Right ventricle myocardium inferior (tissue), 1 donor: ENCODE measurements at regions not wholly inside any gene's neighbourhood (a gene's known extent, or its start where the extent isn't known, plus 50 kb on each side); places are given as distances from the start of the nearest gene placed in this dataset.
"Not testable (repeated sequence)": the region's sequence is repeated elsewhere in the genome, so short reads cannot be mapped to it uniquely, and the experiment has no call there.

Experiments
- ATAC-seq: fragments of 200-7000 bp; cut with Tn5 transposase; one replicate; pipeline ENCODE4 v1.9.1; 2020; ENCODE audit warnings: mild to moderate bottlenecking, moderate library complexity
- DNase-seq: peaks from one replicate; pipeline ENCODE4 v3.0.0; 2021; ENCODE audit errors: missing footprints
- intact Hi-C: fragments of 100-400 bp; cut with DNase I; formaldehyde crosslinking; loops from one replicate; pipeline ENCODE4 v1.11.0; 2022
- donor health status: DM: no; HTN: yes; CAD: no; lungs with severe emphysema.

- intact Hi-C loops, ATAC-seq, DNase-seq: not testable (repeated sequence)
Measured at GRCh38 chr16:16448423-16448822, 69.5 kb downstream of the NPIPA7 start.

DNA sequence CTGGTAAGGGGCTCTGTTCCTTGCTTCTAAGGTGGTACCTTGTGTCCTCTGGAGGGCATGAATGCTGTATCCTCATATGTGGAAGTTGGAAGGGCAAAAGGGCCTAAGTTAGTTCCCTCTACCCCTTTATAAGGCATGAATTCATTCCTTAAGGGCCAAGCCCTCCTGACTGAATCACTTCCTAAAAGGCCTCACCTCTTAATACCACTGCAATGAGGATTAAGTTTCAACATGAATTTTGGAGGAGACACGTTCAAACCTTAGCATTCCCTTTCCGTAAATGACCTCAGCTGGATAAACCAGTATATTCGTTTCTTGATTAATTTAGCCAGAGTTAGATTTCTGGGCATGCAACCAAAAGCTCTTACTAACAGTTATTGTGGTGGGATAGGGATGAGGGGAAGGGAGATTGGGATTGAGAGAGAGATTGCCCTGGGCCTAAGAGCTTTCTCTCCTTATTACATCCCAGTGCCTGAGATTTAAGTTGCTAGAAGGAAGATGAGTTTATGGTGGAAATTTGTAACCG lies 70.8 kb downstream of the NPIPA7 start:
- DNase-seq, intact Hi-C loops, ATAC-seq: not testable (repeated sequence)

- DNase-seq, intact Hi-C loops, ATAC-seq: not testable (repeated sequence)
Measured at GRCh38 chr16:16451721-16452410, 72.9 kb downstream of the NPIPA7 start.

DNA sequence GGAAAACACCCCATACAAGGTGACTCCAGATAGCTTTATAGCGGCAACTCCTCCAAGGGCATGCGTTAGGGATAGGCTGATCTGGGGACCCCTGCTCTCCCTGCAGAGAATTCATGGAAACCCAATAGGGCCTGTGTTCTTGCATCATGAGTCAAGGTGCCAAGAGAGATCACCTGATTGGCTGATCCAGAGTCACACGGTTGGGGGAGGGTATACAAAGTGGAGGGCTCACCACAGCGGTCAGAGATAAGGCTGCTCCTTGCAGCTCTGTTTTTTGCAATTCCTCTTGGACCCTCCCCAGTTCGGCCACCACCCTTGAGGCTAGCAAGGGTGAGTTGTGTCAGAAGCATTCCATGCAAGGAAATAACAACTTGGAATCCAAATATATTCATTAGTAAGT lies 79.6 kb downstream of the NPIPA7 start:
- ATAC-seq, DNase-seq, intact Hi-C loops: not testable (repeated sequence)

DNA sequence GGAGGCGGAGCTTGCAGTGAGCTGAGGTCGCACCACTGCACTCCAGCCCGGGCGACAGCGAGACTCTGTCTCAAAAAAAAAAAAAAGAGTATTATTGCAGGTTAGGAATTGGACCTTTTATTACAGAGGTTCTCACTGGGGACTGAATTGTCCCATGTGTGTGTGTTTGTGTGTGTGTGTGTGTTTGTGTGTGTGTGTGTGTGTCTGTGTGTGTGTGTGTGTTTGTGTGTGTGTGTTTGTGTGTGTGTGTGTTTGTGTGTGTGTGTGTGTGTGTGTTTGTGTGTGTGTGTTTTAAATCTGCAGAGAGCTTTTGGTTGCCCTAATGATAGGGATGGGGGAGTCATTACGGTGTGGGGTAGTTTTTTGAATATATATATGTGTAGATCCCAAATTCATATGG lies 84.9 kb downstream of the NPIPA7 start:
- ATAC-seq, DNase-seq, intact Hi-C loops: not testable (repeated sequence)

GRCh38 chr16:16488919-16489318 lies 110.0 kb downstream of the NPIPA7 start:
- intact Hi-C loops, ATAC-seq, DNase-seq: not testable (repeated sequence)

DNA sequence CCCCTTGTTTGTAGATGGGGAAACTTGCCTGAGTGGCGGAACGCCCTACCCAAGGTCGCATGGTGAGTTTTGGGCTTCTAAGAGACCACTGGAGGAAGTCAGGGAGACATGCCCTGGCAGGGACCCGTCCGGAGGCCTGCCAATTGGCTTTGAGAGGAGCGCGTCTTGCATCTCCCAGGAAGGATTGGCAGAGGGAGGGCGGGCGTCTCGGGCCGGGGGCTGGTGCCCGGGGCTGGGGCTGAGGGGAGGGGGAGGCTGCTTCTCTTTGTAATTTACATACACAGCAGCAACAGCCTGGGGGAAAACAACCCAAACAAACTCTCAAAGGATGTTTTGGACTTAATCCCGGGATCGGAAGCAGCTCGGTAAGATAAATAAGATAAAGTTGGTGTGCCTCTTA lies 110.5 kb downstream of the NPIPA7 start:
- ATAC-seq, intact Hi-C loops, DNase-seq: not testable (repeated sequence)

DNA sequence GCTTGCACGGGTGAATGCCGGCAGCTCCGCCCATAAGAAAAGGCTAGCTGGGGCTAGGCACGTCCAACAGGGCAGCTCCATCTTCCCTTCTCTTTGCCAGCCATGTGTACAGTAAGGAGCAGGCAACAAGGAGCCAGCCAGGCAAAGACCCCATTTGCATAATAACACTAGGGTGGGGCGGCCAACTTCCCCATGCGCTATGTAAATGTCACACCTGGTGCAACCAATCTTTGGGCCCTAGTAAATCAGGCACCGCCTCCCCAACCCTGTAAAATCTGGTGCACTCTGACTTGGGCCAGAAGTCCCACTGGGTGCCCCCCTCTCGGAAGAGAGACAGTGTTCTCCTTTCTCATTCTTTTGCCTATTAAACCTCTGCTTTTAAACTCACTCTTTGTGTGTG lies 115.2 kb downstream of the NPIPA7 start:
- DNase-seq, intact Hi-C loops, ATAC-seq: not testable (repeated sequence)

DNA sequence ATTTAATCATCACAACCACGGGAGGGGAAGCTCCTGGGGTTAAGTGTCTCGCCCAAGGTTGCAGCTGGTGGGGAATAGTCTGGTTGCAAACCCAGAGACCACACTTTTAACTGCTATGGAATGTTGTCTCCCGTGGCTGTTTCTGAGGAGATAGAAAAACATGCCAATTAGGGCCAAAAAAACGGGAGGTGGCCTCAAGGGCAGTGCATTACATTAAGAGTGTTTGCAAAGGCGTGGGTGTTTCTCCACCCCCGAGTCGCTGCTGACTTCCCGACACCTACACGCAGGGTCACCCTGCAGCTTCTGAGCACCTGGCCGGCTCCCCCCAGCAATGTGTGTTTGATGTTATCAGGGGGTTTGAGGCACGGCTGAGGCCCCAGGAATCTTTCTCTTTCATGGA lies 116.1 kb downstream of the NPIPA7 start:
- intact Hi-C loops, ATAC-seq, DNase-seq: not testable (repeated sequence)

- DNase-seq, ATAC-seq, intact Hi-C loops: not testable (repeated sequence)
Measured at GRCh38 chr16:16499875-16500274, 120.9 kb downstream of the NPIPA7 start.

DNA sequence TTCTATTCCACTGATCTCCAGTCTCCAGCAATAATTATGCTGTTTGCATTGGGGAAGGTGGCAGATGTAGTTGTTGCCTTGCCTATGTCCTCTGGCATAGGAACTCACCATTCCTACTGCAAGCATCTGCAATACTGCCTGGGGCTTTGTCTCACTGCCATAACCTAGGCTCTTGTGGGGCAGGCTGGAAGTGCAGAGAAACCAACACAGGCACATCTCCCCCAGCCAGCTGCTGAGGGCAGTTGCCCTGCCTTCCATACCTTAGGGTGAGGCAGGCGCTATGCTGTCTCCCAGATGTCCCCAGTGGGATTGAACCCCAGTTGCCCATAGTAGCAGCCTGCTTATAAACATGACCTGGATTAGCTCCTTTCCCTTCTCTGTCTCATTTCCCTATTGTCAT lies 128.1 kb downstream of the NPIPA7 start:
- intact Hi-C loops, DNase-seq, ATAC-seq: not testable (repeated sequence)

DNA sequence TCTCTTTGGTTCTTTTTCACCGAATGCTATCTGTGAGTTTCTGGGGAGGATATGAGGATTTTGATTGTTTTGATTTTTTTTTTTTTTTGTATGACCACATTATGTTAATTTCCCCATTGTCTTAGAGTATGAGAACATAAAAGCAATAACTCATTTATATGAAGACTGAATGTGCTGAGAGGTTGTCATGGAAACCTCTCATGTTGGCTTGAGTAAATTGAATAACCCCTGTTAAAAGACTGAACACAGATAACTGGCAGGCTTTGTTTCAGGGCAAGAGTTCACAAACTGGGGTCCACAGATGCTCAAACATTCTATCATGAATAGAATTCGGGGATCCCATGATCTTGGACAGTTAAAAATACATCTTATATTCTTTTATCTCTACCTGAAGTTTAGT lies 129.4 kb downstream of the NPIPA7 start:
- ATAC-seq, DNase-seq, intact Hi-C loops: not testable (repeated sequence)

DNA sequence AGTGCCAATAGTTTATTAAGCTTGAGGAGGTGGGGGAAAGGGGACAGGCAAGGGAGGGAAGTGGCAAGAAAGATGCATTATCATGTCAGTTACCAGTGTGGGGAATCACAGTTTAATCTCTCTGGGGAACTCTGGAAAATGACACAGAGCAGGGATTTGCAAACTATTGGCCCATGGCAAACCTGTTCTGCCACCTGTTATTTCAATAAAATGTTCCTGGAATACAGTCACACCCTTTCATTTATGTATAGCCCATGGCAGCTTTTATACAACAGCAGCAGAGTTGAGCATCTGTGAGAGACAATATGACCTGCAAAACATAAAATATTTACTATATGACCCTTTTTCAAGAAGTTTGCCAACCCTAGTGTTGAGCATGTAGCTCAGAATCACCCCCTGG lies 140.5 kb downstream of the NPIPA7 start:
- ATAC-seq, intact Hi-C loops, DNase-seq: not testable (repeated sequence)

DNA sequence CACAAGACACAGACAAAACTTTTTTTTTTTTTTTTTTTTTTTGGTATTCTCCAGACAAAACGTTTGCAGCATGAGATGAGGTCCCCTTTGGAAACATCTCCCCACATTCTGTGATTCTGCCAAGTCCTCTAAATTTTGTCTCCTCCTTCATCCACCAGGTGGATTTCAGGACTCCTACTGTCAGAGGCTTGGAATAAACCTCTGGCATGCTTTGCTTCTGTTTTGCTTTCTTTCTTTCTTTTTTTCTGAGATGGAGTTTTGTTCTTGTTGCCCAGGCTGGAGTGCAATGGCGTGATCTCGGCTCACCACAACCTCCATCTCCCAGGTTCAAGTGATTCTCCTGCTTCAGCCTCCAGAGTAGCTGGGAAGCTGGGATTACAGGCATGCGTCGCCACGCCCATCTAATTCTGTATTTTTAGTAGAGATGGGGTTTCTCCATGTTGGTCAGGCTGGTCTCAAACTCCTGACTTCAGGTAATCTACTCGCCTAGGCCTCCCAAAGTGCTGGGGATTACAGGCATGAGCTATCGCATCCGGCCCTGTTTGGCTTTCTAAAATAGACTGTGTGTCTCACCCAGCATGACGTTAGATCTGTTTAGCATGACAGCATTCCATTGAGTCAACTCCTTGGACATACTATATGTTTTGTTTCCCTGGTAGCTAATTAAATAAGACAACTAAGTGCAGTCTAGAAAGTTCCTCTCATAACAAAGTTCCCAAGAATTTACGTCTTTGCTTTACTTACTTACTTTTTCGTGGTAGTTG lies 142.5 kb downstream of the NPIPA7 start:
- ATAC-seq, intact Hi-C loops, DNase-seq: not testable (repeated sequence)

- intact Hi-C loops, ATAC-seq, DNase-seq: not testable (repeated sequence)
Measured at GRCh38 chr16:16526998-16527397, 148.1 kb downstream of the NPIPA7 start.

DNA sequence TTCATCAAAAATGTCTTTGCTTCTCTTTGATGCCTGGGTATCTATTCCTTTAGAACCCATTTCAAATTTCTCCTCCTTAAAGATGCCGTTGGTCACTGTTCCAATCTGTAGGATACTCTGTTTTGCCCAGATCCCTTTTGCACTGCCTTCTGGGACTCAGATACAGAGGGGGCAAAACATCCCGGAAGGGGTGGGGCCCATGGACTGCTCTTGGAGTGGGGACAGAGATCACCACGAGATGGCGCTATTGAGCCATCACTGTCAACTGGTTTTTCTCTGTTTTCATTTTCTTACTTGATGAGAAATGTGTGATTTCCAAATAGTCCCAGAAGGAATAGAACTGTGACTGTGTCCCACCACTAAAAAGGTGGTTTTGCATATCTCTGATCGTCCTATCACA lies 151.8 kb downstream of the NPIPA7 start:
- DNase-seq, ATAC-seq, intact Hi-C loops: not testable (repeated sequence)

DNA sequence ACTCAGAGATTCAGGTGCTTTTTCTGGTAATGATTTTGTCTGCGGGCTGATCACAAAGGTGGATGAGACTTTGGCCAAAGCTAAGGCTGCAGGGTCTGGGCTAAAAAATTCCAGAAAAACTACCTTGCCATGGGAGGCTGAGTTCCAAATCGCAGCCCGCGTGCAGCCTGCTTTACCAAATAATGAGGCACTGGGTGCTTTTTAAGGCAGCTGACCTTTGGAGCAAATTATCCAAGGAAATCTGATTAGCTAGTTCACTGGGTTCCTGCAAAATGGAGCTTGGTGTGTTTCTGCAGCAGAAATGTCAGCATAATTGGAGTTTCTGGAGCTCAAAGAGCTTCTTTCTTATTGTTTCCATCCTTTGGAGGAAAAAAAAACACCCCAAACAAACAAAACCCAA lies 156.6 kb downstream of the NPIPA7 start:
- ATAC-seq, intact Hi-C loops, DNase-seq: not testable (repeated sequence)

DNA sequence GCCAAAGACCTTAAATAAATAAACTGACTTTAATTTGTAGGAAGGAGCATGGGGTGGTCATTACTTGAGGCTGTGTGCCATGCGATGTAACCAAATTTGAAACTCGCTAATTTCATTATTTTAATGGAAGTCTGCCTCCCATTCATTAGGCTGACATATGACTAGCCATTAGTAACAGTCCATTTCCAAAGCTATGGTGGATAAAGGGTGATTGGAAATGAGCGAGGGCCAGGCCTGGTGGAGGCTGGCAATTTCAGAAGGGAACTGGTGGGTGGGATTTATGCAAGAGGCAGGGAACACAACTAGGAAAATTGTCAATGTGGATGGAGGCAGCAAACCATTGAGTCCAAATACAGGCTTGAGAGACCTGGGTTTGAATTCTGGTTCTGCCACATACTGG lies 157.2 kb downstream of the NPIPA7 start:
- DNase-seq, ATAC-seq, intact Hi-C loops: not testable (repeated sequence)

DNA sequence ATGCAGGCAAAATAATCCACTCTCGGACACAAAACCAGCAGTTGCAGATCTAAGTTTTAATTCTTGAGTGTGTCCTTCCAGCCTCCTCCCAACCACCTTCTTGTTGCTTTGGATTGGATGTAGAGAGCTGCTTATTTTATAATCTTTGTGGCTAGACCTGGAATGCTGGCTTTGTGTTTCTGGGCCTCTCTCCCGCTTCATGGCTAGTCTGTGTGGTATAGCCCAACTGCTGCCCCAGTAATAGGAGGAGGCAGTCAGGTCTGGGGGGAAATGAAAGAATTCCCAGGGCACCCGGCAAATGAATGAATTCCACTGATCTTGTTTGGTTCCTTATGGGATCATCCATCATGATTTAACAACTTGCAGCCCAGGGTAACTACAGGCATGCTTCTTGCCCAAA lies 170.8 kb downstream of the NPIPA7 start:
- intact Hi-C loops, ATAC-seq, DNase-seq: not testable (repeated sequence)
